Prostate gland (tissue), 2 donors: ENCODE measurements at regions not wholly inside any gene's neighbourhood (a gene's known extent, or its start where the extent isn't known, plus 50 kb on each side); places are given as distances from the start of the nearest gene placed in this dataset.

ENCODE experiments used
- CTCF ChIP-seq, 4 experiments: fragments of 200-600 bp in 2 of 4; fragments of 450-650 bp in 2 of 4; sonication (generic) in 2 of 4; IDR thresholded peaks; 1 replicate in 3 of 4; 2 replicates in 1 of 4; pipeline ENCODE4 v1.5.1; 2016 to 2019; ENCODE audit warnings: antibody characterized with exemption in 4 of 4, mild to moderate bottlenecking in 2 of 4, moderate library complexity in 2 of 4
- POLR2AphosphoS5 ChIP-seq: sonication (generic); formaldehyde crosslinking; IDR thresholded peaks from one replicate; pipeline ENCODE4 v1.6.1; 2017; ENCODE audit warnings: antibody characterized with exemption

- no peak for TF ChIP-seq CTCF (IDR thresholded peaks at IDR 0.05)
- no peak for TF ChIP-seq POLR2AphosphoS5
Measured at GRCh38 chr1:219294251-219294650, 120.6 kb downstream of the LYPLAL1 start.
